Osteocyte (in vitro differentiated cells): ENCODE measurements at regions not wholly inside any gene's neighbourhood (a gene's known extent, or its start where the extent isn't known, plus 50 kb on each side); places are given as distances from the start of the nearest gene placed in this dataset.
A peak's percentile ranks its signal among the peaks of the same experiment; 100 is the strongest.
"Not testable (repeated sequence)": the region's sequence is repeated elsewhere in the genome, so short reads cannot be mapped to it uniquely, and the experiment has no call there.

Experiments used
- DNase-seq: peaks from one replicate; pipeline ENCODE4 v3.0.0; 2021; ENCODE audit warnings: mixed read lengths; ENCODE audit not compliant: unreplicated experiment; ENCODE audit errors: extremely low spot score
- H3K27ac Mint-ChIP-seq: one replicate; pipeline ENCODE4 v1.8.0; 2021; ENCODE audit warnings: mild to moderate bottlenecking, mixed read lengths; ENCODE audit not compliant: unreplicated experiment
- H3K27me3 Mint-ChIP-seq: one replicate; pipeline ENCODE4 v1.8.0; 2021; ENCODE audit warnings: mixed read lengths; ENCODE audit not compliant: unreplicated experiment
- H3K36me3 Mint-ChIP-seq: one replicate; pipeline ENCODE4 v1.8.0; 2021; ENCODE audit warnings: mixed read lengths; ENCODE audit not compliant: unreplicated experiment
- H3K4me1 Mint-ChIP-seq: one replicate; pipeline ENCODE4 v1.8.0; 2021; ENCODE audit warnings: mixed read lengths; ENCODE audit not compliant: unreplicated experiment
- H3K4me3 Mint-ChIP-seq: one replicate; pipeline ENCODE4 v1.8.0; 2021; ENCODE audit warnings: mild to moderate bottlenecking, moderate library complexity, mixed read lengths; ENCODE audit not compliant: unreplicated experiment
- H3K9me3 Mint-ChIP-seq: one replicate; pipeline ENCODE4 v1.8.0; 2021; ENCODE audit warnings: mixed read lengths; ENCODE audit not compliant: unreplicated experiment
- CTCF ChIP-seq: fragments of 200-600 bp; sonication (generic); IDR thresholded peaks from 2 replicates; pipeline ENCODE4 v1.5.0; 2021; ENCODE audit warnings: antibody characterized with exemption, mild to moderate bottlenecking, moderate library complexity

- Mint-ChIP-seq H3K4me1 (peaks cover 10% of the 10 kb centered on the region), H3K4me3 (no peak overlapping the region), H3K36me3 (no peaks in the 10 kb centered on the region), H3K27me3 (no peaks in the 10 kb centered on the region), H3K27ac (no peak overlapping the region), H3K9me3 (peaks cover 3% of the 10 kb centered on the region)
- no peak for DNase-seq
- TF ChIP-seq CTCF, result no peak
Measured at GRCh38 chr18:39586741-39587140, 2021.1 kb upstream of the CELF4 start.

- H3K36me3 Mint-ChIP-seq, result no peaks in the 10 kb centered on the region
- H3K4me3 Mint-ChIP-seq, result no peak overlapping the region
- no peak overlapping the region for H3K27ac Mint-ChIP-seq
- no peak for TF ChIP-seq CTCF
- no peaks in the 10 kb centered on the region for H3K9me3 Mint-ChIP-seq
- no peak for DNase-seq
- H3K4me1 Mint-ChIP-seq, result peaks cover 6% of the 10 kb centered on the region
- H3K27me3 Mint-ChIP-seq, result no peaks in the 10 kb centered on the region
Measured at GRCh38 chr18:39574897-39575296, 2009.3 kb upstream of the CELF4 start.

GRCh38 chr18:39571511-39571910 lies 2005.9 kb upstream of the CELF4 start:
- H3K4me1 Mint-ChIP-seq, result no peaks in the 10 kb centered on the region
- no peaks in the 10 kb centered on the region for H3K9me3 Mint-ChIP-seq
- H3K4me3 Mint-ChIP-seq, result no peak overlapping the region
- no peaks in the 10 kb centered on the region for H3K36me3 Mint-ChIP-seq
- no peak for DNase-seq
- TF ChIP-seq CTCF, result peak; percentile 53
- no peak overlapping the region for H3K27ac Mint-ChIP-seq
- H3K27me3 Mint-ChIP-seq, result no peaks in the 10 kb centered on the region

- H3K4me1 Mint-ChIP-seq, H3K36me3 Mint-ChIP-seq, H3K4me3 Mint-ChIP-seq, H3K27ac Mint-ChIP-seq, DNase-seq, H3K27me3 Mint-ChIP-seq, H3K9me3 Mint-ChIP-seq: not testable (repeated sequence)
Measured at GRCh38 chr18:39565551-39566230, 2000.1 kb upstream of the CELF4 start.

GRCh38 chr18:39564716-39565115 lies 1999.1 kb upstream of the CELF4 start:
- TF ChIP-seq CTCF, result no peak
- Mint-ChIP-seq H3K27ac (no peak overlapping the region), H3K27me3 (no peaks in the 10 kb centered on the region), H3K36me3 (no peaks in the 10 kb centered on the region), H3K4me1 (no peaks in the 10 kb centered on the region), H3K9me3 (no peaks in the 10 kb centered on the region), H3K4me3 (no peak overlapping the region)
- no peak for DNase-seq

GRCh38 chr18:39561126-39561525 lies 1995.5 kb upstream of the CELF4 start:
- TF ChIP-seq CTCF, result no peak
- H3K9me3 Mint-ChIP-seq, result no peaks in the 10 kb centered on the region
- no peaks in the 10 kb centered on the region for H3K27me3 Mint-ChIP-seq
- H3K27ac Mint-ChIP-seq, result no peak overlapping the region
- no peak for DNase-seq
- no peaks in the 10 kb centered on the region for H3K4me1 Mint-ChIP-seq
- no peak overlapping the region for H3K4me3 Mint-ChIP-seq
- H3K36me3 Mint-ChIP-seq, result no peaks in the 10 kb centered on the region
